ACC112 (cell line): ENCODE measurements at regions not wholly inside any gene's neighbourhood (a gene's known extent, or its start where the extent isn't known, plus 50 kb on each side); places are given as distances from the start of the nearest gene placed in this dataset.

Source experiments
- H2AFZ ChIP-seq: fragments of 200-600 bp; sonication (generic); one replicate; pipeline ENCODE4 v1.6.0; 2017; ENCODE audit warnings: antibody characterized with exemption, low read length; ENCODE audit not compliant: unreplicated experiment
- H3K27ac ChIP-seq: fragments of 200-600 bp; sonication (generic); 2 replicates; pipeline ENCODE4 v1.5.1; 2014; ENCODE audit warnings: low read depth, mild to moderate bottlenecking, antibody characterized with exemption, low read length, moderate library complexity
- H3K27me3 ChIP-seq: fragments of 200-600 bp; sonication (generic); 2 replicates; pipeline ENCODE4 v1.6.1; 2014; ENCODE audit warnings: mild to moderate bottlenecking, antibody characterized with exemption, low read length, moderate library complexity, mixed read lengths; ENCODE audit not compliant: insufficient read depth
- H3K36me3 ChIP-seq: fragments of 200-600 bp; sonication (generic); 2 replicates; pipeline ENCODE4 v1.6.1; 2016; ENCODE audit warnings: mild to moderate bottlenecking, antibody characterized with exemption, low read length, moderate library complexity, mixed read lengths; ENCODE audit not compliant: insufficient read depth
- H3K4me1 ChIP-seq: fragments of 200-600 bp; sonication (generic); one replicate; pipeline ENCODE4 v1.6.1; 2016; ENCODE audit warnings: low read length, mixed read lengths; ENCODE audit not compliant: insufficient read depth, unreplicated experiment, control insufficient read depth
- H3K4me3 ChIP-seq: fragments of 200-600 bp; sonication (generic); 2 replicates; pipeline ENCODE4 v1.5.1; 2014; ENCODE audit warnings: mild to moderate bottlenecking, low read depth, low read length
- H3K79me2 ChIP-seq: fragments of 200-600 bp; sonication (generic); one replicate; pipeline ENCODE4 v1.6.0; 2016; ENCODE audit warnings: low read length; ENCODE audit not compliant: control insufficient read depth, unreplicated experiment, insufficient read depth

GRCh38 chr9:89817151-89817950 lies 212.5 kb downstream of the GADD45G start:
- no peak overlapping the region for H3K27ac ChIP-seq
- H3K36me3 ChIP-seq: no peaks in the 10 kb centered on the region
- no peaks in the 10 kb centered on the region for H3K79me2 ChIP-seq
- H3K4me3 ChIP-seq: no peak overlapping the region
- no peak overlapping the region for H2AFZ ChIP-seq
- H3K27me3 ChIP-seq: no peaks in the 10 kb centered on the region
- H3K4me1 ChIP-seq: no peaks in the 10 kb centered on the region

GRCh38 chr9:89820337-89820736 lies 215.5 kb downstream of the GADD45G start:
- no peak overlapping the region for H3K4me3 ChIP-seq
- no peak overlapping the region for H3K27ac ChIP-seq
- H3K79me2 ChIP-seq: no peaks in the 10 kb centered on the region
- H3K4me1 ChIP-seq: no peaks in the 10 kb centered on the region
- no peak overlapping the region for H2AFZ ChIP-seq
- H3K27me3 ChIP-seq: no peaks in the 10 kb centered on the region
- H3K36me3 ChIP-seq: no peaks in the 10 kb centered on the region

GRCh38 chr9:89821081-89821480 lies 216.3 kb downstream of the GADD45G start:
- no peak overlapping the region for H2AFZ ChIP-seq
- no peak overlapping the region for H3K4me3 ChIP-seq
- H3K27me3 ChIP-seq: no peaks in the 10 kb centered on the region
- no peak overlapping the region for H3K27ac ChIP-seq
- H3K4me1 ChIP-seq: no peaks in the 10 kb centered on the region
- no peaks in the 10 kb centered on the region for H3K79me2 ChIP-seq
- H3K36me3 ChIP-seq: no peaks in the 10 kb centered on the region

DNA sequence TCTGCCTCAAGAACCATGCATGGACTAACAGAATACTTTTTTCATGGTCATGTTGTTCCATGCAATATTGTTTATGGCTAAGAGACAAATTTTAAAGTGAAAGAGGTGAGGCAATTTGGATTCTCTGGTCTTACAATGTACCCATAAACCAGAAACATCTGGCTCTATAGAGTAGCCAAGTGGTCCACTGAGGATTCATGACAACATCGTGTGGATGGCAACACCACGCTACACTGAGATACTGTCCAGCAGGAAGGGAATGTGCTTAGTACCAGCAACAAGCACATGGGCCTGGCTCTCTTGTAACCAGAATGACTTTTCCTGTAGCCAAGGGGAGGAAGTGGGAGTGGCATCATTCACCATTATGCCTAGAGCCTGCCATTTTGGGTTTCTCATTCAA lies 218.2 kb downstream of the GADD45G start:
- no peaks in the 10 kb centered on the region for H3K27me3 ChIP-seq
- no peak overlapping the region for H3K27ac ChIP-seq
- H3K36me3 ChIP-seq: no peaks in the 10 kb centered on the region
- H2AFZ ChIP-seq: no peak overlapping the region
- no peaks in the 10 kb centered on the region for H3K4me1 ChIP-seq
- no peak overlapping the region for H3K4me3 ChIP-seq
- no peaks in the 10 kb centered on the region for H3K79me2 ChIP-seq

GRCh38 chr9:89825669-89826068 lies 220.9 kb downstream of the GADD45G start:
- Histone ChIP-seq H3K27me3 (no peaks in the 10 kb centered on the region), H3K4me3 (no peak overlapping the region), H3K79me2 (no peaks in the 10 kb centered on the region)

GRCh38 chr9:89826186-89826585 lies 221.4 kb downstream of the GADD45G start:
- no peaks in the 10 kb centered on the region for H3K79me2 ChIP-seq
- H3K4me3 ChIP-seq: no peak overlapping the region
- no peaks in the 10 kb centered on the region for H3K27me3 ChIP-seq
- no peak overlapping the region for H2AFZ ChIP-seq
- no peak overlapping the region for H3K27ac ChIP-seq
- H3K4me1 ChIP-seq: no peaks in the 10 kb centered on the region
- H3K36me3 ChIP-seq: no peaks in the 10 kb centered on the region

More at GRCh38 chr9:89825669-89826068, 220.9 kb downstream of the GADD45G start:
- Histone ChIP-seq H3K4me1 (no peaks in the 10 kb centered on the region), H3K36me3 (no peaks in the 10 kb centered on the region), H3K27ac (no peak overlapping the region), H2AFZ (no peak overlapping the region)

DNA sequence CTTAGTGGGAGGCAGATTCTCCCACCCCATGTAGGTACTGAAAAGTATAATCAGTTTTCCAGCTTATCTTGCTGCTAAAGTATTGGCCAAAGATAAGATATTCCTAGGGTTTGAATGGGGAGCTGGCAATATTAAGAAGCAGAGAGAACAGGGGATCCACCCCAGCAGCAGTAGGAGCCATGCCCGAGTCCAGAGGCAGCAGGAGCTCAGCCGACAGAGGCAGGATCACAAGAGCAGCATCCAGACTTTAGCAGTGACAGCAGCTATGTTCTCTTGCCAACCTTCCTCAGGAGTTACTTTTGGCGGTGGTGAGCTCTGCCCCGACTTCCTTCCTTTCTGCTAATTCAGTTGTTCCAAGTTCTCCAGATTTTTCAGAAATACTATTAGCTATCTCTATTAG lies 224.5 kb downstream of the GADD45G start:
- Histone ChIP-seq H2AFZ (no peak overlapping the region), H3K4me3 (no peak overlapping the region), H3K27me3 (no peaks in the 10 kb centered on the region), H3K79me2 (no peaks in the 10 kb centered on the region), H3K27ac (no peak overlapping the region), H3K36me3 (no peaks in the 10 kb centered on the region), H3K4me1 (no peaks in the 10 kb centered on the region)

- Histone ChIP-seq H3K27ac (no peak overlapping the region), H3K4me1 (no peaks in the 10 kb centered on the region), H3K4me3 (no peak overlapping the region), H3K79me2 (no peaks in the 10 kb centered on the region), H2AFZ (no peak overlapping the region), H3K27me3 (no peaks in the 10 kb centered on the region), H3K36me3 (no peaks in the 10 kb centered on the region)
Observed at GRCh38 chr9:89835666-89836065, 230.9 kb downstream of the GADD45G start.

GRCh38 chr9:89837162-89837933 lies 232.5 kb downstream of the GADD45G start:
- Histone ChIP-seq H3K36me3 (no peaks in the 10 kb centered on the region), H3K4me1 (no peaks in the 10 kb centered on the region), H3K4me3 (no peak overlapping the region), H3K79me2 (no peaks in the 10 kb centered on the region), H2AFZ (no peak overlapping the region), H3K27ac (no peak overlapping the region), H3K27me3 (no peaks in the 10 kb centered on the region)

- H3K79me2 ChIP-seq: no peaks in the 10 kb centered on the region
- H3K27ac ChIP-seq: no peak overlapping the region
- H3K36me3 ChIP-seq: no peaks in the 10 kb centered on the region
- H3K27me3 ChIP-seq: no peaks in the 10 kb centered on the region
- H3K4me3 ChIP-seq: no peak overlapping the region
- no peak overlapping the region for H2AFZ ChIP-seq
- no peaks in the 10 kb centered on the region for H3K4me1 ChIP-seq
Observed at GRCh38 chr9:89837934-89838310, 233.1 kb downstream of the GADD45G start.

DNA sequence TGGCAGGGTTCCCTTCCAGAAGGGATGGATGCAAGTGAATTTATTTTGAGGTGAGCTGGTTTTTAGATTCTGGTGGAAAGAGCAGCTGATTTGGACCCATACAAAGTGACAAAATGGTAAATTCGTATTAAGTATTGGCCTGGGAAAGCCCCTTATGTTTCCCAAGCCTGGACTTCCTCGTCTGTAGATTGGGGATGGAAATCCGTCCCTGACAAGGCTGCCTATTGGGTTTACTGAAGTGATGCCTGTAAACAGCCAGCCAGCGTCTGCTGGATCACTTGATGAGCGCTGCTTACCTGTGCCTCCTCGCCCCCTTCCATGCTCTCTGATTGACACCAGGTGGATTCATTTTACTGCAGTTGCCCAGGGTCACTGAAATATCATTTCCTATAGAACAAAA lies 233.8 kb downstream of the GADD45G start:
- no peak overlapping the region for H2AFZ ChIP-seq
- no peaks in the 10 kb centered on the region for H3K27me3 ChIP-seq
- no peaks in the 10 kb centered on the region for H3K4me1 ChIP-seq
- H3K36me3 ChIP-seq: no peaks in the 10 kb centered on the region
- no peak overlapping the region for H3K4me3 ChIP-seq
- no peaks in the 10 kb centered on the region for H3K79me2 ChIP-seq
- H3K27ac ChIP-seq: no peak overlapping the region
